Loucy (cell line): ENCODE measurements at regions not wholly inside any gene's neighbourhood (a gene's known extent, or its start where the extent isn't known, plus 50 kb on each side); places are given as distances from the start of the nearest gene placed in this dataset.

Experiments used
- EZH2phosphoT487 ChIP-seq: fragments of 200-600 bp; IDR thresholded peaks from 2 replicates; pipeline ENCODE4 v1.6.1; 2018; ENCODE audit warnings: antibody characterized with exemption, mild to moderate bottlenecking, moderate library complexity, borderline replicate concordance
- TF ChIP-seq, protein P1 (sequence below): fragments of 200-600 bp; sonication (generic); conservative IDR thresholded peaks from 2 replicates; pipeline ENCODE4 v1.5.1; 2014; ENCODE audit warnings: mild to moderate bottlenecking, antibody characterized with exemption, low read length

DNA sequence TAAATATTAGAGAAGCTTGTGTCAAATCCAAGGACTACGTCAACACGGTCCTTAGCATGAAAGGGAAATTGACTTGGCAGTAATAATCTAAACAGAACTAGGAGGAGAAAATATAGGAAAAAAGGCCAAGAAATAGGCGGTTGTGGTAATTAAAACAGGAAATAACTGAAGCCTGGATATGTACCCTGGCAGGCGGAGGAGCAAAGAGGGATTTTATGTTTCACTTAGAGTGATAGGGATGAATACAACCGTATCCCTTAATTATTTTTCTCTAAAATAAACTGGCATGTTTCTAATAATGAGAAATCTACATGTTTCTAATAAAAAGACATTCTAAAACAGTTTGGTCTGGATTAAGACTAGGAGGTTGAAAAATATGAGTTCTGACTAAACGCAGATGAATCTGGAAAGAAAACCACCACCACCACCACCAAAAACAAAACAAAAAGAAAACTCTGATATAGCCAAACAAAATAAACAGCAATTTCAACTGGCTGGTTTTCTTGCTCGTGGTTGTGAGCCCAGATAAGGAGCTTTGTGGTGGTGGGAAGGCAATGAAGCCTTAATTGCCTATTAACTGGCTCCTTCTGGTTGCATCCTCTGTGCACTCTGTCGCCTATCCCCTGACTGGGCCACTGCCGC is 334.2 kb upstream of the SNX7 start:
- TF ChIP-seq, protein P1, sequence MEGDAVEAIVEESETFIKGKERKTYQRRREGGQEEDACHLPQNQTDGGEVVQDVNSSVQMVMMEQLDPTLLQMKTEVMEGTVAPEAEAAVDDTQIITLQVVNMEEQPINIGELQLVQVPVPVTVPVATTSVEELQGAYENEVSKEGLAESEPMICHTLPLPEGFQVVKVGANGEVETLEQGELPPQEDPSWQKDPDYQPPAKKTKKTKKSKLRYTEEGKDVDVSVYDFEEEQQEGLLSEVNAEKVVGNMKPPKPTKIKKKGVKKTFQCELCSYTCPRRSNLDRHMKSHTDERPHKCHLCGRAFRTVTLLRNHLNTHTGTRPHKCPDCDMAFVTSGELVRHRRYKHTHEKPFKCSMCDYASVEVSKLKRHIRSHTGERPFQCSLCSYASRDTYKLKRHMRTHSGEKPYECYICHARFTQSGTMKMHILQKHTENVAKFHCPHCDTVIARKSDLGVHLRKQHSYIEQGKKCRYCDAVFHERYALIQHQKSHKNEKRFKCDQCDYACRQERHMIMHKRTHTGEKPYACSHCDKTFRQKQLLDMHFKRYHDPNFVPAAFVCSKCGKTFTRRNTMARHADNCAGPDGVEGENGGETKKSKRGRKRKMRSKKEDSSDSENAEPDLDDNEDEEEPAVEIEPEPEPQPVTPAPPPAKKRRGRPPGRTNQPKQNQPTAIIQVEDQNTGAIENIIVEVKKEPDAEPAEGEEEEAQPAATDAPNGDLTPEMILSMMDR: no peak
- TF ChIP-seq EZH2phosphoT487: no peak
